ENCODE measurements at regions not wholly inside any gene's neighbourhood (a gene's known extent, or its start where the extent isn't known, plus 50 kb on each side); places are given as distances from the start of the nearest gene placed in this dataset.

- DNase-seq = no peak
These were observed 85.4 kb upstream of the ACTRT2 start for GRCh38 chr1:2935751-2936390.

GRCh38 chr1:2936559-2937515 lies 84.4 kb upstream of the ACTRT2 start:
- DNase-seq = peak; percentile 42

- DNase-seq = no peak
These were observed 83.5 kb upstream of the ACTRT2 start for GRCh38 chr1:2937805-2938204.

- DNase-seq = no peak
These were observed 82.2 kb upstream of the ACTRT2 start for GRCh38 chr1:2939041-2939552.

- no peak for DNase-seq
These were observed 81.1 kb upstream of the ACTRT2 start for GRCh38 chr1:2940178-2940577.

GRCh38 chr1:2941040-2941439 lies 80.2 kb upstream of the ACTRT2 start:
- DNase-seq = no peak

GRCh38 chr1:2941907-2942306 lies 79.4 kb upstream of the ACTRT2 start:
- no peak for DNase-seq

GRCh38 chr1:2942410-2942809 lies 78.9 kb upstream of the ACTRT2 start:
- DNase-seq = no peak

GRCh38 chr1:2943686-2944260 lies 77.5 kb upstream of the ACTRT2 start:
- no peak for DNase-seq

GRCh38 chr1:2944705-2945104 lies 76.6 kb upstream of the ACTRT2 start:
- no peak for DNase-seq

GRCh38 chr1:2945821-2946231 lies 75.4 kb upstream of the ACTRT2 start:
- DNase-seq = no peak

- DNase-seq = no peak
These were observed 75.0 kb upstream of the ACTRT2 start for GRCh38 chr1:2946291-2946690.

GRCh38 chr1:2946999-2947690 lies 74.1 kb upstream of the ACTRT2 start:
- no peak for DNase-seq

- DNase-seq = no peak
These were observed 73.1 kb upstream of the ACTRT2 start for GRCh38 chr1:2948001-2948750.

- no peak for DNase-seq
These were observed 72.3 kb upstream of the ACTRT2 start for GRCh38 chr1:2948751-2949680.

GRCh38 chr1:2949966-2950925 lies 71.0 kb upstream of the ACTRT2 start:
- peak; percentile 55 for DNase-seq

GRCh38 chr1:2950926-2951305 lies 70.4 kb upstream of the ACTRT2 start:
- peak; percentile 9 for DNase-seq

- DNase-seq = peak; percentile 71
These were observed 69.4 kb upstream of the ACTRT2 start for GRCh38 chr1:2951856-2952255.

GRCh38 chr1:2952371-2952770 lies 68.9 kb upstream of the ACTRT2 start:
- DNase-seq = no peak

- no peak for DNase-seq
These were observed 68.3 kb upstream of the ACTRT2 start for GRCh38 chr1:2952992-2953391.

Measured in DMS79 treated with DMSO at 0.1 percent for 48 hours (cell line).